Suprapubic skin (tissue), 4 donors: ENCODE measurements at regions not wholly inside any gene's neighbourhood (a gene's known extent, or its start where the extent isn't known, plus 50 kb on each side); places are given as distances from the start of the nearest gene placed in this dataset.

ENCODE experiments used
- DNase-seq, 2 donors: peaks; one replicate each; pipeline ENCODE4 v3.0.0-alpha.2; 2019; ENCODE audit warnings: low spot score in 2 of 2
- H3K27ac ChIP-seq: fragments of 200-600 bp; sonication (generic); one replicate; pipeline ENCODE4 v1.5.1; 2019
- H3K27me3 ChIP-seq: fragments of 200-600 bp; sonication (generic); one replicate; pipeline ENCODE4 v1.5.1; 2019
- H3K36me3 ChIP-seq: fragments of 200-600 bp; sonication (generic); one replicate; pipeline ENCODE4 v1.5.1; 2019
- H3K4me1 ChIP-seq: fragments of 200-600 bp; sonication (generic); one replicate; pipeline ENCODE4 v1.5.1; 2019
- H3K4me3 ChIP-seq: fragments of 200-600 bp; sonication (generic); one replicate; pipeline ENCODE4 v1.5.1; 2019; ENCODE audit warnings: mild to moderate bottlenecking
- H3K9me3 ChIP-seq: fragments of 200-600 bp; sonication (generic); one replicate; pipeline ENCODE4 v1.5.1; 2019
- EP300 ChIP-seq: sonication (generic); formaldehyde crosslinking; IDR thresholded peaks from one replicate; pipeline ENCODE4 v1.6.1; 2017; ENCODE audit warnings: antibody characterized with exemption
- POLR2A ChIP-seq, 2 donors: fragments of 450-650 bp; IDR thresholded peaks; one replicate each; pipeline ENCODE4 v1.6.1; 2017; ENCODE audit warnings: antibody characterized with exemption in 2 of 2, mild to moderate bottlenecking in 2 of 2, moderate library complexity in 2 of 2
- POLR2AphosphoS5 ChIP-seq, 3 donors: sonication (generic); formaldehyde crosslinking; IDR thresholded peaks; one replicate each; pipeline ENCODE4 v1.6.1; 2017; ENCODE audit warnings: antibody characterized with exemption in 3 of 3
- WGBS: methylation state at CpG from one replicate; pipeline ENCODE4 v1.1.5; 2018; 5-methylcytosine and 5-hydroxymethylcytosine counted together
- TF ChIP-seq, protein P1 (sequence below), 2 donors: fragments of 200-600 bp in 1 of 2; fragments of 450-650 bp in 1 of 2; sonication (generic) in 1 of 2; IDR thresholded peaks; one replicate each; pipeline ENCODE4 v1.5.1; 2016 to 2019; ENCODE audit warnings: antibody characterized with exemption in 2 of 2, mild to moderate bottlenecking in 1 of 2, moderate library complexity in 1 of 2

DNA sequence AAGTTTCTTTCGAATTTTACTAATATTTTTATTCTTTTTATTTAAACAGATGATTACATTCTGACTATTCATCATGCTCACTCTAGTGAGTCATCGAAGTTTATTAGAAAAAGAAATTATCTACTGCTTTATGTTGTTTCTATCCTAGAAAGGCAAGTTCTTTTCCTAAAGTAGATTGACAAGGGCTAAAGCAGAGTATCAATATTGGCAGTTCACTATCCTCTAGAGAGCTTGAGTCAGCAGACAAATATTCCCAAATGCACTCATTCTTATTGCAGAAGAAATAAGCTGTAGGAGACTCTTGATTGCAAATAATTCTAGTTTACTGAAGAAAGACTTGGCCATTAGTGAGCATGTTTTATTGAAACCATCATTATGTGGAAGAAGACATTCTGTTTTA, 911.8 kb downstream of the CENPC start:
- Histone ChIP-seq H3K4me3 (no peak overlapping the region), H3K36me3 (no peaks in the 10 kb centered on the region), H3K9me3 (no peaks in the 10 kb centered on the region), H3K27ac (no peak overlapping the region), H3K4me1 (no peaks in the 10 kb centered on the region), H3K27me3 (no peaks in the 10 kb centered on the region)
- 77% methylated on average over 2 of the region's 2 CpGs for WGBS
- TF ChIP-seq POLR2AphosphoS5 (IDR thresholded peaks at IDR 0.05) (no peak), POLR2A (IDR thresholded peaks at IDR 0.05) (no peak), EP300 (no peak)
- TF ChIP-seq, protein P1, sequence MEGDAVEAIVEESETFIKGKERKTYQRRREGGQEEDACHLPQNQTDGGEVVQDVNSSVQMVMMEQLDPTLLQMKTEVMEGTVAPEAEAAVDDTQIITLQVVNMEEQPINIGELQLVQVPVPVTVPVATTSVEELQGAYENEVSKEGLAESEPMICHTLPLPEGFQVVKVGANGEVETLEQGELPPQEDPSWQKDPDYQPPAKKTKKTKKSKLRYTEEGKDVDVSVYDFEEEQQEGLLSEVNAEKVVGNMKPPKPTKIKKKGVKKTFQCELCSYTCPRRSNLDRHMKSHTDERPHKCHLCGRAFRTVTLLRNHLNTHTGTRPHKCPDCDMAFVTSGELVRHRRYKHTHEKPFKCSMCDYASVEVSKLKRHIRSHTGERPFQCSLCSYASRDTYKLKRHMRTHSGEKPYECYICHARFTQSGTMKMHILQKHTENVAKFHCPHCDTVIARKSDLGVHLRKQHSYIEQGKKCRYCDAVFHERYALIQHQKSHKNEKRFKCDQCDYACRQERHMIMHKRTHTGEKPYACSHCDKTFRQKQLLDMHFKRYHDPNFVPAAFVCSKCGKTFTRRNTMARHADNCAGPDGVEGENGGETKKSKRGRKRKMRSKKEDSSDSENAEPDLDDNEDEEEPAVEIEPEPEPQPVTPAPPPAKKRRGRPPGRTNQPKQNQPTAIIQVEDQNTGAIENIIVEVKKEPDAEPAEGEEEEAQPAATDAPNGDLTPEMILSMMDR (IDR thresholded peaks at IDR 0.05), result no peak
- no peak for DNase-seq

DNA sequence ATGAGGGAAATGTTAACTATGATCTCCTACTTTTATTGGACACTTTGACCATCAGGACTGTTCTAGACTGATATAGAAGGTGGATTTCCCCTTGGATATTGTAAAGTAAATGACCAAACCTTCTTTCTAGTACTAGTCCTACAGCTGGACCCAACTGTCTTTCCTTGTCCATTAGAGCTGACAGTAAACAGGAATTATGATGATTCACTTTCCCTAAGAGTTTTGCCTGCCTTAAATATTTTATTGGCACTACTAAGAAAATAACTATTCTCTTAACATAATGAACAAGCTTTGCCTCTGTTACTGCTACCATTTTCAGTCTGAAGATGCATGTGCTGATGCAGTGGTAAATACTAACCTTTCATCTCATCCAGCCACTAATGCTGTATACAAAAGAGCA, 915.4 kb downstream of the CENPC start:
- Histone ChIP-seq H3K4me3 (no peak overlapping the region), H3K27ac (no peak overlapping the region), H3K9me3 (no peaks in the 10 kb centered on the region), H3K27me3 (no peaks in the 10 kb centered on the region), H3K4me1 (no peaks in the 10 kb centered on the region), H3K36me3 (no peaks in the 10 kb centered on the region)
- DNase-seq, result no peak
- TF ChIP-seq, protein P1 (IDR thresholded peaks at IDR 0.05), result no peak
- no peak for TF ChIP-seq POLR2A (IDR thresholded peaks at IDR 0.05)
- no peak for TF ChIP-seq EP300
- TF ChIP-seq POLR2AphosphoS5 (IDR thresholded peaks at IDR 0.05), result no peak

DNA sequence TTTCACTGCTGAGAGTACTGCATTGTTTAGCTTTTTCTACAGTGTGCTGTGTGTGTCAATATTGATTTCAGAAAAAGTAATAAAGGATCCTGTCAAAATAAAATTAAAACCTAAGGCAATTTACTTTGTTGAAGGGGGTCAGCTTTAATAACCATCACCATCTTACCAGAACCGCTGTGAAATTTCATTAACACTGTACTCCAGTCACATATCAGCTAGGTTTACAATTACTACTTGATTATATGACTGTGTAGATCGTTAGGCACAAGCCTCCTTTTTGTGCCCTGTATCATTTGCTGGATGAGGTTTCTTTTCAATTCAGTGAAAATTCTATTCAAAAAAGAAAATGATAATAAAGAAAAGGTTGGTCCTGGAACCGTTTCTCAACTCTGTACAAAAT, 917.2 kb downstream of the CENPC start:
- Histone ChIP-seq H3K36me3 (no peaks in the 10 kb centered on the region), H3K27ac (no peak overlapping the region), H3K4me1 (no peaks in the 10 kb centered on the region), H3K27me3 (no peaks in the 10 kb centered on the region), H3K4me3 (no peak overlapping the region), H3K9me3 (no peaks in the 10 kb centered on the region)
- no peak for DNase-seq
- TF ChIP-seq EP300 (no peak), POLR2AphosphoS5 (IDR thresholded peaks at IDR 0.05) (no peak), POLR2A (IDR thresholded peaks at IDR 0.05) (no peak)
- TF ChIP-seq, protein P1 (IDR thresholded peaks at IDR 0.05), result no peak
- WGBS, result 72% methylated on average over 3 of the region's 3 CpGs

DNA sequence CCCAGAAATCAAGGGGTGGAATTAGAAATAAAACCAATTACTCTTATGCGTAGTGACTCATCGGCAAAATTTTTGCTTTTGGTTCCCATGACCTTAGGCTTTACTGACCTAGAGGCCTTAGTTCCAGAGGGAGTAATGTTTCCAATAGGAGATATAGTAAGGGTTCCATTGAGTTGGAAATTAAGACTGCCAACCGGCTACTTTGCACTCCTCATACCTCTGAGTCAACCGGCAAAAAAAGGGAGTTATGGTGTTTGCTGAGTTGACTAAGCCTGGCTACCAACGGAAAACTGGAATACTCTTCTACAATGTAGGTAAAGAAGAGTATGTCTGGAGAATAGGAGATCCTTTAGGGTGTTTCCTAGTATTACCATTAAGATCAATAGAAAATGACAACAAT, 919.8 kb downstream of the CENPC start:
- Histone ChIP-seq H3K27ac (no peak overlapping the region), H3K9me3 (no peaks in the 10 kb centered on the region), H3K36me3 (no peaks in the 10 kb centered on the region), H3K4me3 (no peak overlapping the region), H3K4me1 (no peaks in the 10 kb centered on the region), H3K27me3 (no peaks in the 10 kb centered on the region)
- no peak for TF ChIP-seq POLR2A (IDR thresholded peaks at IDR 0.05)
- no peak for TF ChIP-seq EP300
- TF ChIP-seq, protein P1 (IDR thresholded peaks at IDR 0.05), result no peak
- no peak for TF ChIP-seq POLR2AphosphoS5 (IDR thresholded peaks at IDR 0.05)
- no peak for DNase-seq
- WGBS, result 93% methylated on average over 5 of the region's 5 CpGs

DNA sequence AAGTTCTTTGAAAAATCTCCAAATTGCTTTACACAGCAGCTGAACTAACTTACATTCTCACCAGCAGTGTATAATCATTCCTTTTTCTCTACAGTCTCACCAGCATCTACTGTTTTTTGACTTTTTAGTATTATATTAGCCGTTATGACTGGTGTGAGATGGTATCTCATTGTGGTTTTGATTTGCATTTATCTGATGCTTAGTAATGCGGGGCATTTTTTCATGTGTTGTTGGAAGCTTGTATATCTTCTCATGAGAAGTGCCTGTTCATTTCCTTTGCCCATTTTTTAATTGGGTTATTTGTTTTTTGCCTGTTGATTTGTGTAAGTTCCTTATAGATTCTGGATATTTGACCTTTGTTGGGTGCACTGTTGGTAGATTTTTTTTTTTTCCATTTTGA, 931.7 kb downstream of the CENPC start:
- Histone ChIP-seq H3K27me3 (no peaks in the 10 kb centered on the region), H3K4me1 (no peaks in the 10 kb centered on the region), H3K4me3 (no peak overlapping the region), H3K9me3 (no peaks in the 10 kb centered on the region), H3K36me3 (no peaks in the 10 kb centered on the region), H3K27ac (no peak overlapping the region)
- WGBS, result 85% methylated on average over 2 of the region's 2 CpGs
- no peak for TF ChIP-seq POLR2A (IDR thresholded peaks at IDR 0.05)
- TF ChIP-seq EP300, result no peak
- TF ChIP-seq, protein P1 (IDR thresholded peaks at IDR 0.05), result no peak
- TF ChIP-seq POLR2AphosphoS5 (IDR thresholded peaks at IDR 0.05), result no peak
- DNase-seq, result no peak
